Natural killer cell treated with Interleukin-12 subunit alpha and Interleukin-12 subunit beta and Interleukin-15 and Interleukin-18, amount 100 ng/mL, for 72 hours (primary cell): ENCODE measurements at regions not wholly inside any gene's neighbourhood (a gene's known extent, or its start where the extent isn't known, plus 50 kb on each side); places are given as distances from the start of the nearest gene placed in this dataset.

ENCODE experiments used
- ATAC-seq, 2 donors: fragments of 150-1000 bp; cut with Tn5 transposase in 1 of 2; sonication (Bioruptor Pico), chemical (Tn5 transposase) in 1 of 2; 2 replicates each; pipeline ENCODE4 v1.10.0; 2021
- DNase-seq: peaks from one replicate; pipeline ENCODE4 v3.0.0; 2022; ENCODE audit warnings: low spot score
- H3K27ac Mint-ChIP-seq, 2 donors: 1 replicate in 1 of 2; 2 replicates in 1 of 2; pipeline ENCODE4 v1.8.0; 2022; ENCODE audit warnings: mixed read lengths in 2 of 2, mild to moderate bottlenecking in 1 of 2, moderate library complexity in 1 of 2
- H3K27me3 Mint-ChIP-seq, 2 donors: 1 replicate in 1 of 2; 2 replicates in 1 of 2; pipeline ENCODE4 v1.8.0; 2022; ENCODE audit warnings: mixed read lengths in 2 of 2
- H3K36me3 Mint-ChIP-seq: one replicate; pipeline ENCODE4 v1.8.0; 2022; ENCODE audit warnings: mixed read lengths
- H3K4me1 Mint-ChIP-seq, 2 donors: 1 replicate in 1 of 2; 2 replicates in 1 of 2; pipeline ENCODE4 v1.8.0; 2022; ENCODE audit warnings: low read depth in 2 of 2, mixed read lengths in 2 of 2, mild to moderate bottlenecking in 1 of 2
- H3K4me3 Mint-ChIP-seq: one replicate; pipeline ENCODE4 v1.8.0; 2022; ENCODE audit warnings: mixed read lengths
- H3K9me3 Mint-ChIP-seq: 2 replicates; pipeline ENCODE4 v1.8.0; 2022; ENCODE audit warnings: mixed read lengths

DNA sequence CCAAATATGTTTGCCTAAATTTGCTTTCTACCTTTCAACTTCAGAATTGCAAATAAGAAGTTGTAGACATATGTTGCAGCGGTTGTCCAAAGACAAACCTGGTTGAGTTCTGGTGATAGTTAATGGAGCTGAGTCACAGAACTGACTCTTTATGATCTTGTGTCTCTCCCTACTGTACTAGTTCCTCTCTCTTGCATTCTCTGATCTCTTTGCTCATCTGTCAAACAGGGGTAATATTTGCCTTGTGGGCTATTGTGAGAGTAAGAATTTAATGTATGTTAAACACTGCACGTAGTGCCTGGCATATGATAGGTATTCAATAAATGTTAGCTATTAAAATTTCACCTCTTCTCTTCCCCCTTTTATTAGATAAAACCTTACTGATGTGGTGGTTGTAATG lies 283.5 kb upstream of the RGS6 start:
- H3K36me3 Mint-ChIP-seq: peaks cover 31% of the 10 kb centered on the region
- H3K4me3 Mint-ChIP-seq: no peak overlapping the region
- no peaks in the 10 kb centered on the region for H3K27me3 Mint-ChIP-seq
- DNase-seq (no peak), ATAC-seq (no peak)
- no peak overlapping the region for H3K27ac Mint-ChIP-seq
- H3K4me1 Mint-ChIP-seq: peaks cover 0 to 2% of the 10 kb centered on the region in 2 donors
- H3K9me3 Mint-ChIP-seq: peaks cover 5% of the 10 kb centered on the region

DNA sequence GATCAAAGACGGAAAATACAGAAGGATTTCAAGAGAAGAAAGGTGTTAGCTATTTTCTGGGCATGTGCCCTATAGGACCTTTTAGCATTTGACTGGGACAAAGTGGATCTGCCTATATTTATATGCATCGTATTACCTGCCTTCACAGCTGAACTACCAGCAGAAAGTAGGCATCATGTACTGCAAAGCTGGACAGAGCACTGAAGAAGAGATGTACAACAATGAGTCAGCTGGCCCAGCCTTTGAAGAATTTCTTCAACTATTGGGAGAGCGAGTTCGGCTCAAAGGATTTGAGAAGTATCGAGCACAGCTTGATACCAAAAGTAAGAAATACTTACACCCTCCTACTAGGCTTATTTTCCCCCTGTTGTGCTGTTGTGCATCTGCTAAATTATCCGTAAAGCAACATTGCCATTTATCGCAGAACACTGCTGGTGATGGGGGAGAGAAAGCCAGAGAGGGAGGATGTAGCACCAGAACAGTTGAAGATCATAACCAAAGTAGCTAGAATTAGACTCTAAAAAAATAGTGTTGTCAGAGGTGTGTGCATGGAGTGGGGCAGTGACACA lies 282.0 kb upstream of the RGS6 start:
- Mint-ChIP-seq H3K27me3 (no peaks in the 10 kb centered on the region), H3K27ac (no peak overlapping the region), H3K36me3 (peaks cover 34% of the 10 kb centered on the region), H3K9me3 (peaks cover 5% of the 10 kb centered on the region), H3K4me3 (no peak overlapping the region), H3K4me1 (no peaks in the 10 kb centered on the region)
- ATAC-seq (no peak), DNase-seq (no peak)

DNA sequence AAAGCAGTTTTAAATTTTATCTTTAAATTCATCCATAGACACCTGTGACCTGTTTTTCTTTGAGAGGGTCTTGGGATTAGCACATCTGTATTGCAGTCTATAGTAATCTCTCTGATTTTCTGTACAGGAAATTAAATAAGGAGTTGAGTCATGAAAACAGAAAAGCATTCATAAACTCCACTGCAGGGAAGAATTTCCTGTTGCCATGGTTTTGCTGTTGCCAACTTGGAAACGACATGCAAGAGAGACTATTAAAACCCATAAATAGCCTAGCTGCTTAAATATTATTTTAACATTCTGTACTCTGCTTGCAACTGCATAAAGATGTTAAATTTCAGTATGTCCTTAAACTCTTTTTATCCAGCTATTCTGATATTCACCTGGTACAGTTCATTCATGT lies 281.0 kb upstream of the RGS6 start:
- H3K4me1 Mint-ChIP-seq: no peaks in the 10 kb centered on the region
- DNase-seq (no peak), ATAC-seq (no peak)
- no peak overlapping the region for H3K4me3 Mint-ChIP-seq
- no peak overlapping the region for H3K27ac Mint-ChIP-seq
- no peaks in the 10 kb centered on the region for H3K27me3 Mint-ChIP-seq
- peaks cover 5% of the 10 kb centered on the region for H3K9me3 Mint-ChIP-seq
- peaks cover 42% of the 10 kb centered on the region for H3K36me3 Mint-ChIP-seq

DNA sequence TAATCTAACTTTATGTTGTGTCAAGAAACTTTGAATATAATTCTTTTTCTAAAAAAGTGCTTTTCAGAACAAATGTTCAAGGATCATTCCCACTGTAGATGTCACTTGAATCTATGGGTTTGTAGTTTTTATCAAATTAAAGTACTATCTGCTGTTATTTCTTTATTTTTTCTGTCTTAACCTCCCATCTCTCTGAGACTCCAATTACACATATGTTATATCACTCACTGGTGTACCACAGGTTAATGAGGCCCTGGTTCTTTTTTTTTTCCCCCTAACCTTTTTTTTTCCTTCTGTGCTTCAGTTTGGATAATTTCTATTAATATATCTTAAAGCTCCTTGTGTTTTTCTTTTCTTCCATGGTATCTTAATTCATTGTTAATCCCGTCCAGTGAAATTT lies 279.9 kb upstream of the RGS6 start:
- H3K9me3 Mint-ChIP-seq: peaks cover 5% of the 10 kb centered on the region
- H3K27me3 Mint-ChIP-seq: no peaks in the 10 kb centered on the region
- ATAC-seq (no peak), DNase-seq (no peak)
- H3K27ac Mint-ChIP-seq: no peak overlapping the region
- H3K4me3 Mint-ChIP-seq: no peak overlapping the region
- H3K4me1 Mint-ChIP-seq: no peaks in the 10 kb centered on the region
- peaks cover 42% of the 10 kb centered on the region for H3K36me3 Mint-ChIP-seq

DNA sequence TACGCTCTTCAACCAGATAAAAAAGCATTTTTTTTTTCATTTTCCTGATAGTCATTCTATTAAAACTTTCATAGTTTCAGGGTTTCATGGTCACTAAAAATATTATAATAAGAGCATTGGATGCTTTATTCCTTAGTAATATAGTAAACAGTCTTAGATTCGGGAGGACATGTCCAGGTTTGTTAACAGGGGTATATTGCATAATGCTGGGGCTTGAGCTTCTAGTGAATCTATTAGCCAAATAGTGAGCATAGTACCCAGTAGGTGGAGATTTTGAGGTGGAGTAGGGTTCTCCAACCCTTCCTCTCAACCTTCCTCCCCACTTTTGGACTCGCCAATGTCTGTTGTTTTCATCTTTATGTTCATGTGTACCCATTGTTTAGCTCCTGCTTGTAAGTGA lies 277.4 kb upstream of the RGS6 start:
- Mint-ChIP-seq H3K27me3 (no peaks in the 10 kb centered on the region), H3K36me3 (peaks cover 42% of the 10 kb centered on the region), H3K9me3 (peaks cover 5% of the 10 kb centered on the region), H3K4me3 (no peak overlapping the region), H3K4me1 (peaks cover 4 to 6% of the 10 kb centered on the region in 2 donors), H3K27ac (no peak overlapping the region)
- DNase-seq: no peak
- ATAC-seq: no peak

DNA sequence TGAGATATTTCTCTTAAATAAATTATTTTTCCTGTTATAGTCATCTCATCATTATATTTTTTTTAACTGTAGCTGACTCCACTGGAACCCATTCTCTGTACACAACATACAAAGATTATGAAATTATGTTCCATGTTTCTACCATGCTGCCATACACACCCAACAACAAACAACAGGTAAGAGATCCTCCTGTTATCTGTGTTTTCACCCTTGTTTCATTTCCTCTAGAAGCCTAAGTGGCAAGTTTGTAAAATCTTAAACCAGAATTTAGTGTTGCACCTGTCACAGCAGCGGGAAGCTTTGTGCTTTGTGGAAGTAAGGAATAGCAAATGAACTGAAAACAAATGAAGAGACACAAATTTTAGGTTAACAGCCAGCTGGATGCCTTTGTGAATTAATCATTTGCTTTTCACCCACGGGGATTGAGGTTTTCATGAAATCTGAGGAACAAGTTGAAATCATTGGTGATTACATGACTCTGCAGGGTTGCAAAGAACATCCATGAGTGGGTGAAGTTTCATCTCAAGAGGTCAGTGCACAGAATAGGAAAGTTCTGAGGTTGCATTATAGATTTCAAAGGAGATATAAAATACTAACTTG lies 273.9 kb upstream of the RGS6 start:
- ATAC-seq (no peak), DNase-seq (no peak)
- Mint-ChIP-seq H3K27ac (peak overlapping the region in 1 of 2 donors; percentile 14), H3K36me3 (peaks cover 25% of the 10 kb centered on the region), H3K4me3 (no peak overlapping the region), H3K4me1 (peaks cover 4 to 6% of the 10 kb centered on the region in 2 donors), H3K27me3 (no peaks in the 10 kb centered on the region), H3K9me3 (no peaks in the 10 kb centered on the region)

DNA sequence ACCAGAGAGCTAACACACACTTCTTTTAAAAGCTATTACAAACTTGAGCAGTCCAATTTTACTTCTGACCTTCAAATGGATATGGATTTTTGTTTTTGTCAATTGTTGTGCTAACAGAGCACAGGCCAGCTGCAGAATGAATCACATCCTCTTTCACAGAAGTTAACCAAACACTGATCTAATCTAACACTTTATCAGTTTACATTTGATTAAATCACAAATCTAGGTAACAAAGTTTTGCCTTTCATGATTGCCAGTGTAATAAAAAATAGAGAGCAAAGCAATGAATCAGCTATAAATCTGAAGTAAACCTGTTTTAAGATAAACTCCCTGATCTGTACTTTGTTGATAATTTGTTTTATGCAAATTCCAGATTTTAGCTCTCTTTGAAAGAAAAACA lies 273.1 kb upstream of the RGS6 start:
- Mint-ChIP-seq H3K27me3 (no peaks in the 10 kb centered on the region), H3K27ac (peak overlapping the region in 1 of 2 donors; percentile 67), H3K36me3 (peaks cover 21% of the 10 kb centered on the region), H3K4me3 (no peak overlapping the region), H3K9me3 (no peaks in the 10 kb centered on the region), H3K4me1 (peaks cover 4 to 6% of the 10 kb centered on the region in 2 donors)
- no peak for DNase-seq
- no peak for ATAC-seq

DNA sequence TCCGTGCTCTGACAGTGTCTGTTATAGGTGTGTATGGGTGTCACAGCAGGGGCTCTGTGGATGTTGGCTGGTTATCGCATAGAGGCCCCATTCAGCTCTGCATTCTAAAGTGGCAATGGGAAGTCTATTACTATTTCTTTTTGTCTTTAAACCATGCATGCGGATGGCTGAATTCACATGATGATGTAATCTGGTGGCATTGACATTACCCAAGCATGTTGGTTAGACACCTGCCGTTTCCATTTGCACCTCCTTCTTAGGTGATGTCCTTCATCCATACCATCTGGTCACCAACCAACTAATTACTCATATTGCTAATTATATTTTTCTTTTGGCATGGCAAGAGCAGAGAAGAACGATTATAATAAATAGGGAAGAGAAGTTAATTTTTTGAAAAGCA lies 270.8 kb upstream of the RGS6 start:
- H3K27ac Mint-ChIP-seq: no peak overlapping the region
- peaks cover 10% of the 10 kb centered on the region for H3K36me3 Mint-ChIP-seq
- H3K27me3 Mint-ChIP-seq: no peaks in the 10 kb centered on the region
- peaks cover 4 to 6% of the 10 kb centered on the region in 2 donors for H3K4me1 Mint-ChIP-seq
- ATAC-seq (no peak), DNase-seq (no peak)
- no peaks in the 10 kb centered on the region for H3K9me3 Mint-ChIP-seq
- no peak overlapping the region for H3K4me3 Mint-ChIP-seq

DNA sequence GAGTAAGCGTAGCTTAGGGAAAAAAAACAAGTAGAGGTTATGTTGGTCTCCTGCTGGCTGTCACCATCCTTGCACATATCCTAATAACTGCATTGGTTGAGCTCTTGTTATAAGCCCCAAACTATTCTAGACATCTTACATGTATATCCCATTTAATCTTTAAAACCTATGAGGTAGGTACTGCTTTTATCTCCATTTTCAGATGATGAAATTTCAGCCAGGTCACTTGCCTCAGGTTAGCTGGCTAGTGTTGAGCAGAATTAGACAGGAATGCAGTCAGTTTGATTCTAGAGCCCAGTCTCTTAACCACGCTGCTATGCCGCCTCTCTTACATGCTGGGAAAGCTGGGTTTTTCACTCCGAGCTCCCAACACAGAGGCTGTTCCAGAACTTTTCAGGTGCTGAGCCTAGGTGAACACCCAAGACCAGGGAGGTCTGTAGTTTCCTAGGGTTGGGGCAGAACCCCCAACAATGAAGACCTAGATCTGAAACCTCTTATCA lies 269.9 kb upstream of the RGS6 start:
- Mint-ChIP-seq H3K4me1 (peaks cover 4 to 6% of the 10 kb centered on the region in 2 donors), H3K27ac (no peak overlapping the region), H3K4me3 (no peak overlapping the region), H3K36me3 (peaks cover 10% of the 10 kb centered on the region), H3K27me3 (no peaks in the 10 kb centered on the region), H3K9me3 (no peaks in the 10 kb centered on the region)
- DNase-seq (no peak), ATAC-seq (no peak)

DNA sequence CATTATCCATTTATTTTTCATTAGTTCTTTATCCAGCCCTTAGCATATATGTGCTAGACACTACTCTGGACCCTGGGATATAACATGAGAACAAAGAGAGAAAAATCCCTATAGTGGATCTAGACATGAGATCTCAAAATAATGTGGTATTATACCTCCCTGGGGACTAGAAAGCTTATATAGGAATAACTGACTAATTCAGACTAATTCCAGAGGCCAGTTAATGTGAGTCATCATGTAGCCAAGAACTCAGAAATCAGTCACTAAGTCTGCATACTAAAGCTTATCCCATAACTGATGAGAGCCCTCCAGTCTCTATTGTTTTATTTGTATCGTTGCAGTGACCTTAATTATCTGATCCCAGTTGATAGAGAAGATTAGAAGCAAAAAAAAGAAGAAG lies 267.1 kb upstream of the RGS6 start:
- peaks cover 10% of the 10 kb centered on the region for H3K36me3 Mint-ChIP-seq
- H3K9me3 Mint-ChIP-seq: no peaks in the 10 kb centered on the region
- H3K27ac Mint-ChIP-seq: no peak overlapping the region
- ATAC-seq (no peak), DNase-seq (no peak)
- no peaks in the 10 kb centered on the region for H3K27me3 Mint-ChIP-seq
- H3K4me1 Mint-ChIP-seq: no peaks in the 10 kb centered on the region
- no peak overlapping the region for H3K4me3 Mint-ChIP-seq

DNA sequence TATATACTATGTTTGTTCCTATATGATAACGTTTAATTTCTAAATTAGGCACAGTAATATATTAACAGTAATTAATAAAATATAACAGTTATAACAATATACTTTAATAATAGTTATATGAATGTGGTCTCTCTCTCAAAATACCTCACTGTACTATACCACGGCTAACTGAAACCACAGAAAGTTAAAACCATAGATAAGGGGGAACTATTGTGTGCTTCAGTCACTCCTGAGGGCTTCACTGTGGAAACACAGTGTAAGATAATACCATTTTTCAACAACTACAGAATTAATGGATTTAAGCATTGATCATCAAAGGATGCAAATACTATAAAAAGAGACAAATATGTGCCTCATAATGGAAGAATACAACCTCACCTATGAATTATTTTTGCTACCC lies 266.4 kb upstream of the RGS6 start:
- no peaks in the 10 kb centered on the region for H3K4me1 Mint-ChIP-seq
- H3K27me3 Mint-ChIP-seq: no peaks in the 10 kb centered on the region
- H3K36me3 Mint-ChIP-seq: peaks cover 10% of the 10 kb centered on the region
- no peak overlapping the region for H3K4me3 Mint-ChIP-seq
- DNase-seq: no peak
- no peaks in the 10 kb centered on the region for H3K9me3 Mint-ChIP-seq
- H3K27ac Mint-ChIP-seq: no peak overlapping the region
- ATAC-seq: no peak

DNA sequence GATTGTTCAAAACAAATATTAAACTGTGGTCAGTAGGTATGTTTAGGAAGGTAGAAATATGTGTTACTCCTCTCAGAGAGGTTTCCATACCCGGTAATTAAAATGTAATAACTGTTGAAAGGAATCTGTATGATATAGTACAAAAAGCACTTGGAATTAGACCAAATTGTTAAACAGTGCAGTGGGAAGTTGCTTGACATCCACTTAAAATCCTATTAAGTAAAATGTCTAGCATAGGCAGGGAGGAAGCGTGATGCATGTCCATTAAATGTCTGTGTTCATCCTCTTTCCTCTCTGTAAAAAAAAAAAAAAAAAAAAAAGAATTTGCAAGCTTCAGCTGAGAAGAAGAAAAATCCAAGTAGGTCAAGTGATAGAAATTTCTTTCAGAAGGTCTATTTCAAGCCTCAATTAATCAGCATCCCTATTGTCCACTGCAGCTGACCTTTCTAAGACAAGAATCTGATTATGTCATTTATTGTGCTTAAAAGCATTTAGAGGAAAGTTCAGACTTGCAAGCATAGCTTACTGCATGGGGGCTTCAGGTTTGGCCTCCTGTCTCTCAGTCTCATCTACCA lies 265.6 kb upstream of the RGS6 start:
- Mint-ChIP-seq H3K4me3 (no peak overlapping the region), H3K36me3 (peaks cover 9% of the 10 kb centered on the region), H3K4me1 (no peaks in the 10 kb centered on the region), H3K27me3 (no peaks in the 10 kb centered on the region), H3K9me3 (no peaks in the 10 kb centered on the region), H3K27ac (no peak overlapping the region)
- DNase-seq: no peak
- no peak for ATAC-seq

DNA sequence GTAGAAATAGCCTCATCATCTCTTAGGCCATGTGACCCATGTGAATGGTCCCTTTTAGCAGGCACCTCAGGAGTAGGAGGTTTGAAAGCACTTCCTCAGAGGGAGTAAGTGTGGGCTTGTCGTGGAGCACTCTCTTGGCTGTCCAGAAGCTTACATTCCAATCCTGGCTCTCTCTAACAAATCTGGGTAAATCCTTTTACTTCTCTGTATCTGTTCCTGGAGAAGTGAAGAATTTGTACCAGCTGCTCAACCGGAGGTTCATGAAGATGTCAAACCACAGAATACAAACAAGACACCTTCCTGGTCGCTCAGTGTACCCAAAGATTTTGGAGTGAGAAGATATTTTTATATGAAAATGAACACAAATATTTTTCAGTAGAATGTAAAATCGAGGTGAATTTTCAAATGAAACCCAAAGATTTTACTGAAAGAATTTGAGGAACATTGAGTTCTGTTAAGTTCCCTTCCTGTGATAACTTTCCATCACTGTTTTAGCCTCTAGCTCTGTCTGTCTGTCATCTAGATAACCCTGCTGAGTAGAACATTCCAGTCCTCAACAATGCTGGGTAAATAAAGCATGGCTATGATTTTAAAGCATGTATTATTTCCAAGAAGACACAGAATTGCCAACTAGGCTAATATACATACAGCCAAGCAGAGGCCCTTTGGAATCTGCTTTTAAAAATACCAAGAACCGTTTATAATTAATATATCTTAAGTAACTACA lies 263.9 kb upstream of the RGS6 start:
- peaks cover 16% of the 10 kb centered on the region for H3K36me3 Mint-ChIP-seq

DNA sequence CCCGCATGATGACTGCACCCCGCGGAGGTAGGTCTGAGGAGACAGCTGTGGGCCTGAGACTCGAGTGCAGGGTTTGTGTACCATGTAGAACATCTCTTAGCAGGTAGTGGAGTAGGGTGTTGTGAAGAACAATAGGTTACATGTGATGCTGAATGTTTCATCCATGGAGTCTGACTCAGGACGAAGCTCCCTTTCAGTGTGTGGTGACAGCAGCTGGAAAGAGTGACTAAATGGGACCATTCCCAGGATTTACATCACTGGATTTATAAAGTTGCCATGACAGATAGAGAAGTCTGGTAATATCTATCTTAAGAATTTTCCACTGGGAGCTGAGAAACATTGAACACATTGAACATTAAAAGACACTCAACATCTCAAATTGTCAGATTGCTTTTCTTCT lies 259.6 kb upstream of the RGS6 start:
- H3K4me3 Mint-ChIP-seq: no peak overlapping the region
- DNase-seq (no peak), ATAC-seq (no peak)
- peak overlapping the region in 1 of 2 donors; percentile 67 for H3K27ac Mint-ChIP-seq
- peaks cover 27% of the 10 kb centered on the region for H3K36me3 Mint-ChIP-seq
- H3K4me1 Mint-ChIP-seq: no peaks in the 10 kb centered on the region
- no peaks in the 10 kb centered on the region for H3K27me3 Mint-ChIP-seq
- no peaks in the 10 kb centered on the region for H3K9me3 Mint-ChIP-seq

More for the DNA sequence above, 263.9 kb upstream of the RGS6 start:
- DNase-seq (no peak), ATAC-seq (no peak)
- no peaks in the 10 kb centered on the region for H3K9me3 Mint-ChIP-seq
- H3K27ac Mint-ChIP-seq: no peak overlapping the region
- no peaks in the 10 kb centered on the region for H3K4me1 Mint-ChIP-seq
- no peak overlapping the region for H3K4me3 Mint-ChIP-seq
- no peaks in the 10 kb centered on the region for H3K27me3 Mint-ChIP-seq
